ENCODE measurements at regions not wholly inside any gene's neighbourhood (a gene's known extent, or its start where the extent isn't known, plus 50 kb on each side); places are given as distances from the start of the nearest gene placed in this dataset.

- no peak for DNase-seq
These were observed 241.2 kb upstream of the HS6ST1 start for GRCh38 chr2:128559533-128560515.

- DNase-seq: no peak
These were observed 242.1 kb upstream of the HS6ST1 start for GRCh38 chr2:128560718-128561117.

- DNase-seq: no peak
These were observed 244.0 kb upstream of the HS6ST1 start for GRCh38 chr2:128562471-128563347.

- DNase-seq: peak; percentile 0 to 5
These were observed 244.7 kb upstream of the HS6ST1 start for GRCh38 chr2:128563348-128563687.

- no peak for DNase-seq
These were observed 245.5 kb upstream of the HS6ST1 start for GRCh38 chr2:128564131-128564530.

- DNase-seq: no peak
These were observed 245.9 kb upstream of the HS6ST1 start for GRCh38 chr2:128564551-128564950.

GRCh38 chr2:128565441-128565840 lies 246.8 kb upstream of the HS6ST1 start:
- DNase-seq: no peak

- no peak for DNase-seq
These were observed 248.0 kb upstream of the HS6ST1 start for GRCh38 chr2:128566671-128567070.

- no peak for DNase-seq
These were observed 249.4 kb upstream of the HS6ST1 start for GRCh38 chr2:128568106-128568505.

GRCh38 chr2:128573116-128573515 lies 254.4 kb upstream of the HS6ST1 start:
- DNase-seq: no peak

- DNase-seq: no peak
These were observed 254.9 kb upstream of the HS6ST1 start for GRCh38 chr2:128573531-128573930.

- DNase-seq: no peak
These were observed 258.7 kb upstream of the HS6ST1 start for GRCh38 chr2:128577141-128577930.

- DNase-seq: no peak
These were observed 260.0 kb upstream of the HS6ST1 start for GRCh38 chr2:128578406-128579390.

- DNase-seq: no peak
These were observed 261.2 kb upstream of the HS6ST1 start for GRCh38 chr2:128579825-128580224.

GRCh38 chr2:128580988-128581848 lies 262.6 kb upstream of the HS6ST1 start:
- no peak for DNase-seq

- no peak for DNase-seq
These were observed 263.2 kb upstream of the HS6ST1 start for GRCh38 chr2:128581849-128582244.

- DNase-seq: no peak
These were observed 265.7 kb upstream of the HS6ST1 start for GRCh38 chr2:128584296-128584890.

- no peak for DNase-seq
These were observed 267.0 kb upstream of the HS6ST1 start for GRCh38 chr2:128585706-128586105.

- no peak for DNase-seq
These were observed 271.0 kb upstream of the HS6ST1 start for GRCh38 chr2:128589681-128590080.

Measured in cerebellar nuclear complex (tissue), 1 donor.